C4-2B (cell line): ENCODE measurements at regions not wholly inside any gene's neighbourhood (a gene's known extent, or its start where the extent isn't known, plus 50 kb on each side); places are given as distances from the start of the nearest gene placed in this dataset.
A peak's percentile ranks its signal among the peaks of the same experiment; 100 is the strongest.

Source experiments
- H3K27ac ChIP-seq: fragments of 450-650 bp; 2 replicates; pipeline ENCODE4 v1.5.1; 2017
- CTCF ChIP-seq: fragments of 450-650 bp; conservative IDR thresholded peaks from 2 replicates; pipeline ENCODE4 v1.5.1; 2017; ENCODE audit warnings: mild to moderate bottlenecking
- ZFX ChIP-seq: fragments of 450-650 bp; IDR thresholded peaks from 2 replicates; pipeline ENCODE4 v1.6.1; 2017

GRCh38 chr2:196252408-196253115 lies 81.2 kb upstream of the STK17B start:
- no peak overlapping the region for H3K27ac ChIP-seq
- TF ChIP-seq CTCF, result no peak
- TF ChIP-seq ZFX, result no peak

- TF ChIP-seq CTCF (no peak), ZFX (no peak)
- H3K27ac ChIP-seq, result no peak overlapping the region
Observed at GRCh38 chr2:196253116-196253480, 81.7 kb upstream of the STK17B start.

GRCh38 chr2:196256585-196256984 lies 85.2 kb upstream of the STK17B start:
- no peak overlapping the region for H3K27ac ChIP-seq
- no peak for TF ChIP-seq CTCF
- TF ChIP-seq ZFX, result no peak

- no peak overlapping the region for H3K27ac ChIP-seq
- TF ChIP-seq ZFX (no peak), CTCF (no peak)
Observed at GRCh38 chr2:196257086-196257485, 85.7 kb upstream of the STK17B start.

GRCh38 chr2:196258407-196258806 lies 87.0 kb upstream of the STK17B start:
- TF ChIP-seq ZFX (no peak), CTCF (no peak)
- no peak overlapping the region for H3K27ac ChIP-seq

- H3K27ac ChIP-seq, result peak overlapping the region; percentile 75; the same call in 1 of the 2 replicates
- no peak for TF ChIP-seq CTCF
- TF ChIP-seq ZFX, result no peak
Observed at GRCh38 chr2:196259507-196260481, 88.4 kb upstream of the STK17B start.

- peak overlapping the region; percentile 57; the same call in 1 of the 2 replicates for H3K27ac ChIP-seq
- no peak for TF ChIP-seq CTCF
- TF ChIP-seq ZFX, result no peak
Observed at GRCh38 chr2:196260546-196260945, 89.2 kb upstream of the STK17B start.
